Subcutaneous abdominal adipose tissue (tissue), 5 donors: ENCODE measurements at regions not wholly inside any gene's neighbourhood (a gene's known extent, or its start where the extent isn't known, plus 50 kb on each side); places are given as distances from the start of the nearest gene placed in this dataset.

ENCODE experiments used
- H3K27ac ChIP-seq: one replicate; pipeline ENCODE4 v1.7.0; 2013; ENCODE audit warnings: low read depth, mild to moderate bottlenecking, inconsistent platforms, low read length, moderate library complexity
- H3K27me3 ChIP-seq, 5 donors: one replicate each; pipeline ENCODE4 v1.7.0; 2013; ENCODE audit warnings: low read length in 5 of 5, inconsistent platforms in 1 of 5; ENCODE audit not compliant: control insufficient read depth in 5 of 5, insufficient read depth in 4 of 5
- H3K36me3 ChIP-seq, 5 donors: one replicate each; pipeline ENCODE4 v1.7.0; 2013; ENCODE audit warnings: low read length in 5 of 5; ENCODE audit not compliant: control insufficient read depth in 5 of 5, insufficient read depth in 5 of 5
- H3K4me1 ChIP-seq, 5 donors: one replicate each; pipeline ENCODE4 v1.7.0; 2013; ENCODE audit warnings: low read length in 5 of 5, mild to moderate bottlenecking in 3 of 5, moderate library complexity in 1 of 5; ENCODE audit not compliant: control insufficient read depth in 5 of 5, insufficient read depth in 5 of 5
- H3K4me3 ChIP-seq, 5 donors: one replicate each; pipeline ENCODE4 v1.7.0; 2013; ENCODE audit warnings: low read length in 5 of 5, low read depth in 1 of 5
- H3K9ac ChIP-seq, 5 donors: one replicate each; pipeline ENCODE4 v1.7.0; 2013; ENCODE audit warnings: low read length in 5 of 5, mild to moderate bottlenecking in 4 of 5, moderate library complexity in 3 of 5
- H3K9me3 ChIP-seq, 5 donors: one replicate each; pipeline ENCODE4 v1.7.0; 2013; ENCODE audit warnings: low read length in 5 of 5; ENCODE audit not compliant: control insufficient read depth in 5 of 5
- donor health status: healthy.
- donor health status: healthy.
- donor health status: healthy.
- donor health status: healthy.
- donor health status: healthy.

- Histone ChIP-seq H3K27ac (no peak overlapping the region), H3K9ac (no peak overlapping the region), H3K27me3 (no peaks in the 10 kb centered on the region), H3K36me3 (no peaks in the 10 kb centered on the region), H3K4me3 (no peak overlapping the region), H3K4me1 (no peaks in the 10 kb centered on the region), H3K9me3 (no peaks in the 10 kb centered on the region)
Observed at GRCh38 chr7:136134503-136134902, 157.3 kb upstream of the MTPN start.

GRCh38 chr7:136133551-136133950 lies 156.4 kb upstream of the MTPN start:
- Histone ChIP-seq H3K27ac (no peak overlapping the region), H3K36me3 (no peaks in the 10 kb centered on the region), H3K4me3 (no peak overlapping the region), H3K4me1 (no peaks in the 10 kb centered on the region), H3K27me3 (no peaks in the 10 kb centered on the region), H3K9me3 (no peaks in the 10 kb centered on the region), H3K9ac (no peak overlapping the region)

- Histone ChIP-seq H3K27ac (no peak overlapping the region), H3K4me1 (no peaks in the 10 kb centered on the region), H3K36me3 (no peaks in the 10 kb centered on the region), H3K27me3 (no peaks in the 10 kb centered on the region), H3K9me3 (no peaks in the 10 kb centered on the region), H3K9ac (no peak overlapping the region), H3K4me3 (no peak overlapping the region)
Observed at GRCh38 chr7:136131304-136131630, 154.1 kb upstream of the MTPN start.

- no peaks in the 10 kb centered on the region for H3K27me3 ChIP-seq
- H3K9me3 ChIP-seq: no peaks in the 10 kb centered on the region
- H3K4me1 ChIP-seq: no peaks in the 10 kb centered on the region
- no peak overlapping the region for H3K4me3 ChIP-seq
- H3K27ac ChIP-seq: no peak overlapping the region
- no peak overlapping the region for H3K9ac ChIP-seq
- no peaks in the 10 kb centered on the region for H3K36me3 ChIP-seq
Observed at GRCh38 chr7:136130511-136131303, 153.5 kb upstream of the MTPN start.

GRCh38 chr7:136128050-136128449 lies 150.9 kb upstream of the MTPN start:
- Histone ChIP-seq H3K27me3 (no peaks in the 10 kb centered on the region), H3K9ac (no peak overlapping the region), H3K9me3 (no peaks in the 10 kb centered on the region), H3K4me1 (no peaks in the 10 kb centered on the region), H3K36me3 (no peaks in the 10 kb centered on the region), H3K4me3 (no peak overlapping the region), H3K27ac (no peak overlapping the region)

GRCh38 chr7:136123352-136123751 lies 146.2 kb upstream of the MTPN start:
- no peaks in the 10 kb centered on the region for H3K9me3 ChIP-seq
- H3K36me3 ChIP-seq: no peaks in the 10 kb centered on the region
- no peak overlapping the region for H3K9ac ChIP-seq
- H3K27me3 ChIP-seq: no peaks in the 10 kb centered on the region
- no peak overlapping the region for H3K27ac ChIP-seq
- no peaks in the 10 kb centered on the region for H3K4me1 ChIP-seq
- no peak overlapping the region for H3K4me3 ChIP-seq

- Histone ChIP-seq H3K27me3 (no peaks in the 10 kb centered on the region), H3K4me1 (no peaks in the 10 kb centered on the region), H3K9ac (no peak overlapping the region), H3K4me3 (no peak overlapping the region), H3K36me3 (no peaks in the 10 kb centered on the region), H3K9me3 (no peaks in the 10 kb centered on the region), H3K27ac (no peak overlapping the region)
Observed at GRCh38 chr7:136122026-136122425, 144.9 kb upstream of the MTPN start.

GRCh38 chr7:136117539-136117938 lies 140.4 kb upstream of the MTPN start:
- Histone ChIP-seq H3K4me3 (no peak overlapping the region), H3K36me3 (no peaks in the 10 kb centered on the region), H3K9me3 (no peaks in the 10 kb centered on the region), H3K4me1 (no peaks in the 10 kb centered on the region), H3K9ac (no peak overlapping the region), H3K27ac (no peak overlapping the region), H3K27me3 (no peaks in the 10 kb centered on the region)

- no peak overlapping the region for H3K4me3 ChIP-seq
- H3K27ac ChIP-seq: no peak overlapping the region
- no peaks in the 10 kb centered on the region for H3K27me3 ChIP-seq
- no peaks in the 10 kb centered on the region for H3K36me3 ChIP-seq
- H3K9ac ChIP-seq: no peak overlapping the region
- no peaks in the 10 kb centered on the region for H3K9me3 ChIP-seq
- H3K4me1 ChIP-seq: no peaks in the 10 kb centered on the region
Observed at GRCh38 chr7:136116186-136116585, 139.0 kb upstream of the MTPN start.

GRCh38 chr7:136114966-136115762 lies 138.0 kb upstream of the MTPN start:
- H3K9me3 ChIP-seq: no peaks in the 10 kb centered on the region
- H3K27ac ChIP-seq: no peak overlapping the region
- no peak overlapping the region for H3K4me3 ChIP-seq
- no peaks in the 10 kb centered on the region for H3K4me1 ChIP-seq
- no peaks in the 10 kb centered on the region for H3K27me3 ChIP-seq
- H3K9ac ChIP-seq: no peak overlapping the region
- H3K36me3 ChIP-seq: no peaks in the 10 kb centered on the region
